ENCODE measurements at regions not wholly inside any gene's neighbourhood (a gene's known extent, or its start where the extent isn't known, plus 50 kb on each side); places are given as distances from the start of the nearest gene placed in this dataset.

- TF ChIP-seq CTCF (conservative IDR thresholded peaks at IDR 0.05; ENCODE audit: low read depth in 2 of 2), result no peak
- TF ChIP-seq POLR2AphosphoS5 (IDR thresholded peaks at IDR 0.05; ENCODE audit: low read depth), result no peak
- no peak for TF ChIP-seq ZNF114 (CRISPR knock-in tag; IDR thresholded peaks at IDR 0.05)
- TF ChIP-seq EZH2phosphoT487 (IDR thresholded peaks at IDR 0.05; ENCODE audit: unreplicated experiment), result no peak
- TF ChIP-seq REST (IDR thresholded peaks at IDR 0.05; ENCODE audit: unreplicated experiment), result no peak
- TF ChIP-seq EZH2 (IDR thresholded peaks at IDR 0.05; ENCODE audit: low read depth, unreplicated experiment), result no peak
- TF ChIP-seq CREB1 (CRISPR knock-in tag; IDR thresholded peaks at IDR 0.05; ENCODE audit: low read depth), result no peak
Observed at GRCh38 chr18:33817096-33817495, 239.1 kb downstream of the ASXL3 start.

Data from GM23338 (cell line).